IPS-NIHi7 (cell line): ENCODE measurements at regions not wholly inside any gene's neighbourhood (a gene's known extent, or its start where the extent isn't known, plus 50 kb on each side); places are given as distances from the start of the nearest gene placed in this dataset.
"Not testable (repeated sequence)": the region's sequence is repeated elsewhere in the genome, so short reads cannot be mapped to it uniquely, and the experiment has no call there.

ENCODE experiments used
- DNase-seq: peaks from one replicate; pipeline ENCODE4 v3.0.0; 2012; ENCODE audit warnings: mixed read lengths; ENCODE audit errors: extremely low spot score

DNA sequence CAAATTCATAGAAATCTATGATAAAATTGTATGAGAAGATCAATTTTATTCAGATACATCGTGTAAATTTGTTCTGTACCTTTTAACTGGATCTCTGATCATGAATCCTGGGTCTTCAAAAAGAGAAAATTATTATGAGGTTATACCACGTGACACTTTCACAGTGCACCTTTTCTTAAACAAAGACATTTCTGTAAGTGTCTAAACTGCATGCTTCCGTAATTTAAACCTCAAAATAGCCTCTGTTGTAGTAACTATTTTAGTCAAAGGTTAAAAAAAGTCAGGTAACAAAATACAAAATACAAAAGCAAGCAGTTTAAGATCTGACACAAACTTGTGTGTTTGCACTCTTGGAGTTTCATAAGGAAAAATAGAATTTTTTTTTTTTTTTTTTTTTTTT lies 171.3 kb downstream of the SPIN4 start:
- DNase-seq = not testable (repeated sequence)

- not testable (repeated sequence) for DNase-seq
These were observed 174.6 kb downstream of the SPIN4 start for GRCh38 chrX:63176578-63176977.

DNA sequence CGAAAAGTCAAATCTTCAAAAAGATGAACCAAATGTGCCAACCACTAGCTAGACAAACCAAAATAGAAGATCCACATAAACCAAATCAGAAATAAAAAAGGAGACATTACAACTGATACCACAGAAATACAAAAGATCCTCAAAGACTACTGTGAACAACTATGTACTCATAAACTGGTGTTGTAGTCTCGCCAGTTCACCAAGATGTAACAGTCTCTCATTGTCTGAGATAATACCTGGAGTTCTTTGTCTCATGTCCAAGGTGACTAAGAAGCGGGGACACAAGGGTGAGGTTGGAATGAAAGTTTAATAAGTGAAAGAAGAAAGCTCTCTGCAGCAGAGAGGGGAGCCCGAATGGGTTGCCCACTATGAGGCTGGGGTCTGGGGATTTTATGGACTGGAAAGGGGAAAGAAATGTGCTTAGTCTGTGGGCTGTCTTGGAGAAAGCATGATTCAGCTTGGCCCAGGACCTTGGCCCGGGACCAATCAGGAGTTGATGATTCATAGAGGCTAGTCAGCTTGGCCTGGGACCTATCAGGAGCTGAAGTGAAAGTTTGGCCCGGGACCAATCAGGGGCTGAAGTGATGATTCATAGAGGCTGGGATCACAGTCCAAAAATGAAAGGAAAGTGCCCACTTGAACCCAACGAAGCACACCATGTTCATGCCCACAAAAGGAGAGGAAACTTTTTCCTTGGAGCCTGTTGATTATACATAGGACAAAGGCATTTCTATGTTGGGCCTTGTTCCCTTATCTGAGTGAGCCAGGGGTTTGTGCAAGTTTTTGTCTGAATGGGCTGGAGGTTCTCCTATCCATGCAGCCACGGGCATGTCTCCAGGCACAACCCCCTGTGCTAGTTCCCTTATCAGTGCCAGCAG lies 177.1 kb downstream of the SPIN4 start:
- DNase-seq = not testable (repeated sequence)

DNA sequence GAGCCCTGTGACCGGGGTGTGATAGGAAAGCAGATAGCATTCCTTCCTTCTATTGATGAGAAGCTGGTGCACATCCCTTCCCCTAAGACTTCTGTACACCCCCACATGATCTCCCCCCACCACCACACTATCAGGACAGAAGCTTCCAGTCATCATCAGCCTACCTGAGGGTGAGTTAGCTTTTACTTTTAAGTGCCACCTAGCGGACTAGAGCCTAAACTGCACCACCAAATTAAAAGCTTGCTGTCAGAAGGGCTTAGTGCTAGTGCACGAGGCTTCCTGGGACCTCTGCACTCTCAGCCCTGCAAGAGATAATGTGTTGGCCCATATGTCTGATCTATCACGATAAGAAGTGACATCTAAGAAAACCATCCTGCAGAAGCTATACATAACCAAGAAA lies 181.7 kb downstream of the SPIN4 start:
- not testable (repeated sequence) for DNase-seq

DNA sequence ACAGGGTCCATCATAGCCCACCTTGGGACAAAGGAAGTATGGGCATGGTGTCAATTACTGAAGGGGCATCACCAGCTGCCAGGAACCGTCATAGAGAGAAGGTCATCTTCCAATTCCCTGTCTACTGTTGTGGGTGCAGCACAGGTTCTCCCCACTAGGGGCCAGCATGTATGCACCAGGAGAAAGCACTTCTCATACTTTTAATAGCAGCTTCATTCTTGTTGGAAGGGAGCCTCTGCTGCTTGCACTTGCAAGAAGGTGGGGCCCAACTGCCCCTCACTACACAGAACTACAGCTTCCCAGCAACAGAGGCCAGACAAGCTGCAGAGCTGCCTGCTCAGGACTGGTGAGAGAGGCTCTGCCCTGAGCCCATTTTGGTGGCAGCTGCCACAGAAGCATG lies 182.2 kb downstream of the SPIN4 start:
- not testable (repeated sequence) for DNase-seq

- DNase-seq = not testable (repeated sequence)
These were observed 184.1 kb downstream of the SPIN4 start for GRCh38 chrX:63167002-63167401.

DNA sequence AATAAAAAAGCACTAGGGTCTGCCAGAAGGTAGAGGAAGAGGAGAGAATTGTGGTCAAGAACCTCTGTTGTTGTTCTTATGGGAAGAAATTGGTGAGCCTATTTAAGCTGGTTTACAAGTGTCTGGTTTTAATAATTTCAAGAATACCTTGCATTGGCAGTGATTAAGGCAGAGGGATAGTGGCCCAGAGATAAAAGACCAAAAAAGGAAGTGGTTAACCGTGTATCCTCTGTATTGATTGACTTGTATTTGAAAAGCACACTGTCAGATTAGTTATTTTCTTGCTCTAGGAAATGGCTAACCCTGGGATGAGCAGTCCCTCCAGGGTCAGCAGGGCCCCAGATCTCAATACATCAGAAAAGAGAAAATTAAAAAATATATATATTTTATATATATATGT lies 190.1 kb downstream of the SPIN4 start:
- not testable (repeated sequence) for DNase-seq

DNA sequence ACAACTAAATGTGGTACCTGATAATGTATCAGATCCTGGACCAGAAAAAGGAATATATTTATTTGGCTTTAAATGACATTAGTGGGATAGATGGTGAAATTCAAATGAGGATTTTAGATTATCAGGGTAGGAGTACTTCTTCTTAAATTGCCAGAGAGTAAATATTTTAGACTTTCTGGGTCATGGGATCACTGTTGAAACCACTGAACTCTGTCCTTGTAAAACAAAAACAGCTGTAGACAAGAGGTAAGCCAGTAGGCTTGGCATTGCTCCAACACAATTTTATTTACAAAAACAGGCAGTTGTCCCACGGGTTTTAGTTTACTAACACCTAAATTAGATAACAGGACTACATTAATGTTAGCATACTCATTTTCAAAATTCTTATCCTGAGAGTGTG lies 190.8 kb downstream of the SPIN4 start:
- not testable (repeated sequence) for DNase-seq

GRCh38 chrX:63145526-63145925 lies 205.6 kb downstream of the SPIN4 start:
- DNase-seq = not testable (repeated sequence)

GRCh38 chrX:63142588-63142987 lies 208.5 kb downstream of the SPIN4 start:
- not testable (repeated sequence) for DNase-seq

DNA sequence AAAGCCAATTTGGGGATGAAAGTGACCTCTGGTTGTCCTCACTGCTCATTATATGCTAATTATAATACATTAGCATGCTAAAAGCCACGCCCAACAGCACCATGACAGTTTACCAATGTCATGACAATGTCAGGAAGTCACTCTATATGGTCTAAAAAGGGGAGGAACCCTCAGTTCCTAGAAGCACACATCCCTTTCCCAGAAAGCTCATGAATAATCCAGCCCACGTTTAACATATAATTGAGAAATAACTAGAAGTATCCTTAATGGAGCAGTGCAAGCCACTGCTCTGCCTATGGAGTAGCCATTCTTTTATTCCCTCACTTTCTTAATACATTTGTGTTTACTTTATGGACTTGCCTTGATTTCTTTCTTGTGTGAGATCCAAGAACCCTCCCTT lies 215.3 kb downstream of the SPIN4 start:
- not testable (repeated sequence) for DNase-seq

DNA sequence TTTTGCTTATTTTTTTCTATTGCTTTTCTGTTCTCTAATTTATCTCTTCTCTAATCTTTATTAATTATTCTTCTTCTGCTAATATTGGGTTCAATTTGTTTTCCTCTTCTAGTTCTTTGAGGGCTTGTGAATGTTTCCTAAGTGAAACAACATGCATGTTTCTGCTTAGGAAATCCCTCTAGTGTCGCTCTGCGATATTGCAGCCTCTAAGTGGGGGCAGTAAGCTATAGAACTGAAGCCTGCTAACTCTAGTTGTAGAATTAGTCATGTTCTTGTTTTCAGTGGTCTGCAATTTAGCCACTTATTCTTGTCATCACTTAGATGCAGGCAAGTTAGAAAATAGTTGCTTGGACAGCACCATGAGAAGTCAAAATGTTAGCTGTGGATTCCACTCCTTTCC lies 222.6 kb downstream of the SPIN4 start:
- DNase-seq = no peak

GRCh38 chrX:63115196-63115595 lies 235.9 kb downstream of the SPIN4 start:
- DNase-seq = no peak

DNA sequence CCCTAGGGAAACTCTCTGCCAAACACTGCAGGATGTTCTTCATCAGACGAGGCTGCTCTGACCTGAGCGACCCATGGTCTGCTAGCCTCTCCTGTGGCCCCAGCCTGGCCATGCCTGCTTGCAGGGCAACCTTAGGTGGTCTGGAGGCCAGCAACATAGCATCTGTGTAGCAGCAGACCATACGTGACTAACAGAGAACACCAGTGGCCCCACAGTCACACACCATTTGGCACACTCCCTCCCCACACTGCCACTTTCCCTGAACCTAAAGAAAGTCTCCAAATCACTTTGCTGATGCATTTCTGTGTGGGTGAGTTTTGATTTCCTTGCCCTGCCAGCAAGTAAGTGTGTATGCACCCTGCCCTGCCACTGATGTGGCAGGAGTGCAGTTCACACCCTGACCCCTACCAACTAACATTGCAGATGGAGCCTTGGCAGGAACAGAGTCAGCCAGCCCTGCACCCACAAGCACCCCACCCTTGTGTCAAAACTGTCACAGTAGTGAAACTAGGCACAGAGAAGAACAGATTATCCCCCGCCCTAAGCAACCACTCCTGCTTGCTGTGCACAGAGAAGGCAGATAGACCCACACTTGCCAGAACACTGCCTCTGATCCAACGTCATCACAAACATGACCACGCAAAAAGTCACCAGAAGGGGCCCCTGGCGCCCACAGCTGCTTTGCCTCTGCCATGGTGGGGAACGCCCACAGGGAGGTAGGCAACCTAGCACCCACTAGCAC lies 249.1 kb downstream of the SPIN4 start:
- DNase-seq = no peak

- DNase-seq = no peak
These were observed 292.9 kb downstream of the SPIN4 start for GRCh38 chrX:63058204-63058603.

GRCh38 chrX:63050225-63050624 lies 300.9 kb downstream of the SPIN4 start:
- no peak for DNase-seq

- no peak for DNase-seq
These were observed 318.3 kb downstream of the SPIN4 start for GRCh38 chrX:63032811-63033210.

GRCh38 chrX:63013549-63013948 lies 337.6 kb downstream of the SPIN4 start:
- DNase-seq = no peak

GRCh38 chrX:63012574-63012973 lies 338.6 kb downstream of the SPIN4 start:
- DNase-seq = no peak

DNA sequence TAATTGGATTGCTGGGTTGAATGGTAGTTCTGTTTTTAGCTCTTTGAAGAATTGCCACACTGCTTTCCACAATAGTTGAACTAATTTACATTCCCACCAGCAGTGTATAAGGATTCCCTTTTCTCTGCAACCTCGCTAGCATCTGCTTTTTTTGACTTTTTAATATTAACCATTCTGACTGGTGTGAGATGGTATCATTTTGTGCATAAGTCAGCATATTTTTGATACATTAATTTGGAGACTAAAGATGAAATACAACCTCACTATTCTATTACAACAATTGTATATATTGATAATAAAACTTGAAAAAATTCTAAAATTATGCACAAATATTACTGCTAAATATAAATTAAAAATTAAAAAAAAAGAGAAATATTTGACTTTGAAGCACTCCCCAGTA lies 350.9 kb downstream of the SPIN4 start:
- DNase-seq = not testable (repeated sequence)
